Testis (tissue), 2 donors: ENCODE measurements at regions not wholly inside any gene's neighbourhood (a gene's known extent, or its start where the extent isn't known, plus 50 kb on each side); places are given as distances from the start of the nearest gene placed in this dataset.

Experiments
- POLR2A ChIP-seq: fragments of 450-650 bp; IDR thresholded peaks from one replicate; pipeline ENCODE4 v1.6.1; 2017; ENCODE audit warnings: antibody characterized with exemption, mild to moderate bottlenecking, moderate library complexity
- TF ChIP-seq, protein P1 (sequence below), 3 experiments: fragments of 450-650 bp in 2 of 3; fragments of 200-600 bp in 1 of 3; sonication (generic) in 1 of 3; IDR thresholded peaks; one replicate each; pipeline ENCODE4 v1.5.1; 2016 to 2019; ENCODE audit warnings: antibody characterized with exemption in 3 of 3, mild to moderate bottlenecking in 2 of 3, moderate library complexity in 1 of 3

DNA sequence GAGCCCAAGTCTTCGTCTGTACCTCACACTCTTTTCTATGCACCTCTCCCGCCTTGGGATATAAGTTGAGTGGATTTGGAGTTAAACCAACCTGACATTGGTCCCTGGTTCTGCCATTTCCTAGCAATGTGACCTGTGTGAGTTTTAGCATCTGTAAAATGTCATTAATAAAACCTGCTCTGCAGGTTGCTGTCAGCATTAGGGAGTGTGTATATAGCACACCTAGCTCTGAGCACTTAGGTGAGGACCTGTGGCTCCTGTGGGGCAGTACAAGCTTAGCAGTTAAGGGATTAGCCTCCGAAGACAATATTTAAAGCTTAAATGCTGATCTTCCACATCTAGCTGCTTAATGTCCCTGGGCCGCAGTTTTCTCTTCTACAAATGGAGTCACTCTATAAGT, 248.0 kb downstream of the TMEM114 start:
- TF ChIP-seq POLR2A = no peak
- TF ChIP-seq, protein P1, sequence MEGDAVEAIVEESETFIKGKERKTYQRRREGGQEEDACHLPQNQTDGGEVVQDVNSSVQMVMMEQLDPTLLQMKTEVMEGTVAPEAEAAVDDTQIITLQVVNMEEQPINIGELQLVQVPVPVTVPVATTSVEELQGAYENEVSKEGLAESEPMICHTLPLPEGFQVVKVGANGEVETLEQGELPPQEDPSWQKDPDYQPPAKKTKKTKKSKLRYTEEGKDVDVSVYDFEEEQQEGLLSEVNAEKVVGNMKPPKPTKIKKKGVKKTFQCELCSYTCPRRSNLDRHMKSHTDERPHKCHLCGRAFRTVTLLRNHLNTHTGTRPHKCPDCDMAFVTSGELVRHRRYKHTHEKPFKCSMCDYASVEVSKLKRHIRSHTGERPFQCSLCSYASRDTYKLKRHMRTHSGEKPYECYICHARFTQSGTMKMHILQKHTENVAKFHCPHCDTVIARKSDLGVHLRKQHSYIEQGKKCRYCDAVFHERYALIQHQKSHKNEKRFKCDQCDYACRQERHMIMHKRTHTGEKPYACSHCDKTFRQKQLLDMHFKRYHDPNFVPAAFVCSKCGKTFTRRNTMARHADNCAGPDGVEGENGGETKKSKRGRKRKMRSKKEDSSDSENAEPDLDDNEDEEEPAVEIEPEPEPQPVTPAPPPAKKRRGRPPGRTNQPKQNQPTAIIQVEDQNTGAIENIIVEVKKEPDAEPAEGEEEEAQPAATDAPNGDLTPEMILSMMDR (IDR thresholded peaks at IDR 0.05) = no peak
